ENCODE measurements at regions not wholly inside any gene's neighbourhood (a gene's known extent, or its start where the extent isn't known, plus 50 kb on each side); places are given as distances from the start of the nearest gene placed in this dataset.

DNA sequence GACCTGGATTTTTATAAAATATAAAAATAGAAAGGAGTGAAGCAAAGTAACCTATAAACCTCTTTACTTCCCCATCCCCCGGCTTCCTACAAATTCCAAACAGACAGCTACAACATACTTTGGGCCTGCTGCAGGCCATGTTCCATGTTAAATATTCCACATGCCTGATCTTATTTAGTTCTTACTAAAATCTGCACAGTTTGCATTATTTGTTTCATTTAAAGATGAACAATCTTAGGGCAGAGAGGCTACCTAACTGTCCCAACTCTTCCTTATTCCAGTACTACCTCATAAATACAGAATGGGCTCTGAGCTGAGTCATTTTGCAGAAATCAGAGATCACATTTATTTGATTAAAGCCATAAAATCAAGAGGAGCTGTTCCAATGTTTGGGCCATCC, 665.0 kb downstream of the PDCD6IP start:
- DNase-seq (ENCODE audit: low read depth, low spot score): no peak
- TF ChIP-seq, protein P1, sequence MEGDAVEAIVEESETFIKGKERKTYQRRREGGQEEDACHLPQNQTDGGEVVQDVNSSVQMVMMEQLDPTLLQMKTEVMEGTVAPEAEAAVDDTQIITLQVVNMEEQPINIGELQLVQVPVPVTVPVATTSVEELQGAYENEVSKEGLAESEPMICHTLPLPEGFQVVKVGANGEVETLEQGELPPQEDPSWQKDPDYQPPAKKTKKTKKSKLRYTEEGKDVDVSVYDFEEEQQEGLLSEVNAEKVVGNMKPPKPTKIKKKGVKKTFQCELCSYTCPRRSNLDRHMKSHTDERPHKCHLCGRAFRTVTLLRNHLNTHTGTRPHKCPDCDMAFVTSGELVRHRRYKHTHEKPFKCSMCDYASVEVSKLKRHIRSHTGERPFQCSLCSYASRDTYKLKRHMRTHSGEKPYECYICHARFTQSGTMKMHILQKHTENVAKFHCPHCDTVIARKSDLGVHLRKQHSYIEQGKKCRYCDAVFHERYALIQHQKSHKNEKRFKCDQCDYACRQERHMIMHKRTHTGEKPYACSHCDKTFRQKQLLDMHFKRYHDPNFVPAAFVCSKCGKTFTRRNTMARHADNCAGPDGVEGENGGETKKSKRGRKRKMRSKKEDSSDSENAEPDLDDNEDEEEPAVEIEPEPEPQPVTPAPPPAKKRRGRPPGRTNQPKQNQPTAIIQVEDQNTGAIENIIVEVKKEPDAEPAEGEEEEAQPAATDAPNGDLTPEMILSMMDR (conservative IDR thresholded peaks at IDR 0.05): no peak
- Mint-ChIP-seq H3K4me1 (no peaks in the 10 kb centered on the region), H3K27ac (ENCODE audit: unreplicated experiment) (no peak overlapping the region), H3K4me3 (no peak overlapping the region), H3K36me3 (ENCODE audit: low read depth) (peaks cover 10% of the 10 kb centered on the region), H3K27me3 (ENCODE audit: low read depth) (no peaks in the 10 kb centered on the region), H3K9me3 (peaks cover 11% of the 10 kb centered on the region)

DNA sequence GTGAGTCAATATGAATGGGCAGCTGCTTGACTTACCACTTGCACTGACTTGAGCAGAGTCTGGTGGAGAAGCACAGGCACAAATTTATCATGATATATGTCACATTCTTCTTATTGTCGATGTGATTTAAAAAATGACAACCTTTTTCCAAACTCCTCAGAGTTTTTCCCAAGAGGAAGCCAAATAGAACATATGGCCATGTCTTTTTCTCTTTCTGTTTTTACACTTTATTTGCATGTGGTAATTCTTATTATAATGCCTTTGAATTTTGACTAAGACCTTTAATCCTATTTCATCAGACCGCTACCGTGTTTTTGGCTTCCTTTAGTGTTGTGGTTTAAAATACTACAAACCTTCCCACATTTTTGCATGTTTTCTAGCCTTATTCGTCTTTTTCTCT, 666.2 kb downstream of the PDCD6IP start:
- Mint-ChIP-seq H3K27ac (ENCODE audit: unreplicated experiment) (no peak overlapping the region), H3K27me3 (ENCODE audit: low read depth) (no peaks in the 10 kb centered on the region), H3K9me3 (peaks cover 4% of the 10 kb centered on the region), H3K4me1 (no peaks in the 10 kb centered on the region), H3K4me3 (no peak overlapping the region), H3K36me3 (ENCODE audit: low read depth) (peaks cover 5% of the 10 kb centered on the region)
- TF ChIP-seq, protein P1 (conservative IDR thresholded peaks at IDR 0.05): no peak
- no peak for DNase-seq (ENCODE audit: low read depth, low spot score)

DNA sequence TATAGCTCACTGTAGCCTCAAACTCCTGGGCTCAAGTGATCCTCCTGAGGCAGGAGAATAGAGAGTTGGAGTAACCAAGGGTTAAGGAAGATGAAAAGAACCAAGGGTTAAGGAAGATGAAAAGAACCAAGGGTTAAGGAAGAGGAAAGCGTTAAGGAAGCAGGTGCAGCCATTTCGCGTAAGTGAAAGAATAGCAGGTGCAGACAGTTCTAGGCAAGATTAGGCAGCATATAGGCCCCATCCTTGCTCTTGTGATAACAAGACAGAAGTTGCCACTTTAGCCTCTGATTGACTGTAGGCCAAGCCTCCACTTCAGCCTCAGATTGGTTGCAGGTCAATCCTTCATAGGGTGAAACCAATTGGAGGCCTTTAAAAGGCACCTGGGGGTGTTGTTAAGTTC, 677.4 kb downstream of the PDCD6IP start:
- Mint-ChIP-seq H3K27ac (ENCODE audit: unreplicated experiment) (no peak overlapping the region), H3K4me1 (peaks cover 8% of the 10 kb centered on the region), H3K27me3 (ENCODE audit: low read depth) (no peaks in the 10 kb centered on the region), H3K4me3 (no peak overlapping the region), H3K36me3 (ENCODE audit: low read depth) (peaks cover 2% of the 10 kb centered on the region), H3K9me3 (peaks cover 7% of the 10 kb centered on the region)
- DNase-seq (ENCODE audit: low read depth, low spot score): no peak
- TF ChIP-seq, protein P1 (conservative IDR thresholded peaks at IDR 0.05): no peak

DNA sequence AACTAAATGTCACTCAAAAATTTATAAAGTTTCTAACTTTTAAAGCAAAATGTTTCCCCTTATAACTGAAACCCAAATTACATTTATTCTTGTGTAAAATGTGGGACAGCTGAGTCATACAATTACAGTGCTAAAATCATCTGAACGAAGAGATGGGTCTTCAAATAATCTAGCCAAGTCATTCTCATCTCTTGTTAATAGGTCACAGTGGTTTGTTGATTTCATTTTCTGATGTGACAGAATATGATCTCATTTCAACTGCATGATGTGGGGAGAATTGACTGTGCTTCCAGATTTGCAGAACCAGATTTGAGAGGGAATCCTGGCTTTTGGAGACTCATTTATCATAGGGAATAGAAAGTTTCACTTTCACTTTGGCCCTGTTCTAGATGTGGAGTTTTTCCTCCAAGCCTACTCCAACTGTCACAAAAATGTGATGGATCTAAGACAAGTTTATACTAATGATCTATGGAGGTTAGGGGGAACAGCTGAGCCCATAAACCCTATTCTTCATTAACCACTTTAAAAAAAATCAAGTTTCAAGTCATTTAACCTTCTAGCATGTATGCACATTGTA, 685.0 kb downstream of the PDCD6IP start:
- H3K4me3 Mint-ChIP-seq: no peak overlapping the region
- H3K27ac Mint-ChIP-seq (ENCODE audit: unreplicated experiment): no peak overlapping the region
- DNase-seq (ENCODE audit: low read depth, low spot score): no peak
- no peaks in the 10 kb centered on the region for H3K36me3 Mint-ChIP-seq (ENCODE audit: low read depth)
- H3K9me3 Mint-ChIP-seq: peaks cover 3% of the 10 kb centered on the region
- H3K4me1 Mint-ChIP-seq: no peaks in the 10 kb centered on the region
- H3K27me3 Mint-ChIP-seq (ENCODE audit: low read depth): no peaks in the 10 kb centered on the region
- TF ChIP-seq, protein P1 (conservative IDR thresholded peaks at IDR 0.05): no peak

DNA sequence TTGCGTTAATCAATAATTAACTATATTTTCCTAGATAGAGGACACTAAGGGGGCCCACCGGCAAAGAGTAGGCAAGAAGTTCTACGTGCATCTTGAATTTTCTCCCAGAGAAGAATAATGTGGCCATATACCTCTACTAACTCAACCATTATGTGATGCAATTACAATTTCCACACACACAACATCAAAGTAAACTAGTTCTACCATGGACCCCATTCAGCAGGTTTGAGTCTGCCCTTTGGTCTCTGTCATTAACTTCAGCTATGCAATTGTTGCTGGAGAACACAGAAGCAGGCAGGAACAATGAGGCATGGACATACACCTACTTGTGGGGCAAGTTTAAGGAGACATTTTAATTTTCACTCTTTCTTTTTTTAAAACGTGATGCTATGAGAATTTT, 705.9 kb downstream of the PDCD6IP start:
- Mint-ChIP-seq H3K4me1 (peaks cover 4% of the 10 kb centered on the region), H3K4me3 (no peak overlapping the region), H3K27me3 (ENCODE audit: low read depth) (no peaks in the 10 kb centered on the region), H3K27ac (ENCODE audit: unreplicated experiment) (no peak overlapping the region), H3K9me3 (no peaks in the 10 kb centered on the region), H3K36me3 (ENCODE audit: low read depth) (no peaks in the 10 kb centered on the region)
- no peak for DNase-seq (ENCODE audit: low read depth, low spot score)
- TF ChIP-seq, protein P1 (conservative IDR thresholded peaks at IDR 0.05): no peak
